Astrocyte (in vitro differentiated cells and primary cell): ENCODE measurements at regions not wholly inside any gene's neighbourhood (a gene's known extent, or its start where the extent isn't known, plus 50 kb on each side); places are given as distances from the start of the nearest gene placed in this dataset.

Experiments used
- CTCF ChIP-seq: IDR thresholded peaks from 2 replicates; pipeline ENCODE4 v1.5.1; 2011; ENCODE audit warnings: low read depth, mild to moderate bottlenecking, inconsistent platforms, low read length, moderate library complexity; ENCODE audit not compliant: insufficient read depth
- EZH2 ChIP-seq: IDR thresholded peaks from 2 replicates; pipeline ENCODE4 v1.6.1; 2012; ENCODE audit warnings: mild to moderate bottlenecking, low read length, inconsistent platforms; ENCODE audit not compliant: insufficient read depth

- TF ChIP-seq CTCF (no peak), EZH2 (no peak)
These were observed 1924.1 kb upstream of the WWC1 start for GRCh38 chr5:166367391-166367790.
